A549 (cell line): ENCODE measurements at regions not wholly inside any gene's neighbourhood (a gene's known extent, or its start where the extent isn't known, plus 50 kb on each side); places are given as distances from the start of the nearest gene placed in this dataset.

Source experiments
- ATAC-seq, 2 experiments: fragments of 200-7000 bp in 1 of 2; fragments of >200 bp in 1 of 2; cut with Nextera tagmentation in 1 of 2; cut with Tn5 transposase in 1 of 2; 3 replicates each; pipeline versions ENCODE4 v1.8.0 to v1.9.1; 2018 to 2020; ENCODE audit warnings: mild to moderate bottlenecking in 1 of 2, moderate library complexity in 1 of 2
- CTCF ChIA-PET: fragments of 300-600 bp; sonication (Branson Sonifier 250); formaldehyde crosslinking; extraction: SDS; loops from one replicate; lab custom pipeline; 2021; ENCODE audit warnings: antibody characterized with exemption, inconsistent platforms; lab: Yijun Ruan, JAX
- POLR2A ChIA-PET: fragments of 350-600 bp; formaldehyde crosslinking; extraction: SDS; loops from one replicate; lab custom pipeline; 2021; ENCODE audit warnings: antibody characterized with exemption, inconsistent platforms; lab: Yijun Ruan, JAX
- DNase-seq, 2 experiments: peaks; one replicate each; pipeline versions ENCODE4 v3.0.0 to v3.0.0-alpha.2; 2011 to 2016; ENCODE audit warnings: low read depth in 1 of 2, low spot score in 1 of 2
- FAIRE-seq: peaks from 2 replicates; lab custom pipeline; 2011; peaks lifted over from hg19 to GRCh38; lab: Jason Lieb, UNC
- H3K27ac ChIP-seq, 2 experiments: fragments of >200 bp; sonication (Bioruptor Twin); formaldehyde crosslinking; 3 replicates each; pipeline ENCODE4 v1.5.1; 2016 to 2017
- H3K4me1 ChIP-seq: fragments of >200 bp; sonication (Bioruptor Twin); formaldehyde crosslinking; 3 replicates; pipeline ENCODE4 v1.6.1; 2016
- H3K4me2 ChIP-seq: fragments of >200 bp; sonication (Bioruptor Twin); formaldehyde crosslinking; 3 replicates; pipeline ENCODE4 v1.6.1; 2016
- H3K4me3 ChIP-seq: fragments of >200 bp; sonication (Bioruptor Twin); formaldehyde crosslinking; 3 replicates; pipeline ENCODE4 v1.5.1; 2016
- H3K9me3 ChIP-seq: fragments of >200 bp; sonication (Bioruptor Twin); formaldehyde crosslinking; 3 replicates; pipeline ENCODE4 v1.6.1; 2016
- BHLHE40 ChIP-seq: IDR thresholded peaks from 2 replicates; pipeline ENCODE4 v1.6.1; 2012; ENCODE audit warnings: low read depth, low read length, inconsistent platforms
- EHMT2 ChIP-seq: fragments of 200-600 bp; sonication (generic); IDR thresholded peaks from 2 replicates; pipeline ENCODE4 v1.6.1; 2016; ENCODE audit warnings: antibody characterized with exemption, low read depth, mild to moderate bottlenecking, moderate library complexity
- GATA3 ChIP-seq: IDR thresholded peaks from 2 replicates; pipeline ENCODE4 v1.6.1; 2012; ENCODE audit warnings: borderline replicate concordance
- HOXB13 ChIP-seq: fragments of 250-450 bp; sonication (Bioruptor Pico); IDR thresholded peaks from 2 replicates; pipeline ENCODE4 v1.5.0; 2020; ENCODE audit warnings: low read depth, mild to moderate bottlenecking, moderate library complexity
- JUNB ChIP-seq: fragments of >200 bp; sonication (Bioruptor Twin); formaldehyde crosslinking; IDR thresholded peaks from 2 replicates; pipeline ENCODE4 v1.6.1; 2016
- KDM1A ChIP-seq: fragments of 200-600 bp; sonication (generic); IDR thresholded peaks from 2 replicates; pipeline ENCODE4 v1.6.1; 2016; ENCODE audit warnings: low read depth, mild to moderate bottlenecking
- MAFK ChIP-seq: fragments of 450-650 bp; IDR thresholded peaks from 2 replicates; pipeline ENCODE4 v1.6.1; 2014; ENCODE audit not compliant: partially characterized antibody
- RAD21 ChIP-seq, 2 experiments: fragments of >200 bp in 1 of 2; sonication (Bioruptor Twin) in 1 of 2; formaldehyde crosslinking in 1 of 2; IDR thresholded peaks in 1 of 2; conservative IDR thresholded peaks in 1 of 2; 2 replicates in 1 of 2; 3 replicates in 1 of 2; pipeline ENCODE4 v1.6.1; 2012 to 2018; ENCODE audit warnings: inconsistent platforms in 1 of 2
- RCOR1 ChIP-seq: fragments of 150-350 bp; IDR thresholded peaks from 2 replicates; pipeline ENCODE4 v1.6.1; 2014; ENCODE audit warnings: antibody characterized with exemption, low read length, low read depth
- RNF2 ChIP-seq: fragments of 200-600 bp; sonication (generic); IDR thresholded peaks from 2 replicates; pipeline ENCODE4 v1.6.1; 2016; ENCODE audit warnings: low read depth, mild to moderate bottlenecking, antibody characterized with exemption, moderate library complexity, borderline replicate concordance
- SREBF2 ChIP-seq: fragments of 450-650 bp; IDR thresholded peaks from 2 replicates; pipeline ENCODE4 v1.6.1; 2014; ENCODE audit warnings: mild to moderate bottlenecking, moderate library complexity
- ZFP36 ChIP-seq: fragments of 450-650 bp; IDR thresholded peaks from 2 replicates; pipeline ENCODE4 v1.6.1; 2014; ENCODE audit warnings: borderline replicate concordance; ENCODE audit not compliant: partially characterized antibody
- ZSCAN20 ChIP-seq: fragments of 250-450 bp; sonication (Bioruptor Pico); IDR thresholded peaks from 2 replicates; pipeline ENCODE4 v1.8.0; 2022; ENCODE audit warnings: mild to moderate bottlenecking, moderate library complexity
- WGBS: methylation state at CpG from one replicate; pipeline ENCODE4 v1.1.6; 2017; ENCODE audit errors: missing lambda C conversion rate; 5-methylcytosine and 5-hydroxymethylcytosine counted together
- TF ChIP-seq, protein P1 (sequence below): fragments of 250-450 bp; sonication (Bioruptor Pico); IDR thresholded peaks from 2 replicates; pipeline ENCODE4 v1.5.0; 2021; ENCODE audit warnings: mild to moderate bottlenecking, moderate library complexity, borderline replicate concordance
- TF ChIP-seq, protein P2 (sequence below): fragments of 200-600 bp; sonication (generic); IDR thresholded peaks from 2 replicates; pipeline ENCODE4 v1.6.1; 2016; ENCODE audit warnings: antibody characterized with exemption, mild to moderate bottlenecking, moderate library complexity
- TF ChIP-seq, protein P3 (sequence below): IDR thresholded peaks from 2 replicates; pipeline ENCODE4 v1.6.1; 2012
- TF ChIP-seq, protein P4 (sequence below): fragments of >200 bp; sonication (Bioruptor Twin); formaldehyde crosslinking; IDR thresholded peaks from 3 replicates; pipeline ENCODE4 v1.6.1; 2016
- TF ChIP-seq, protein P5 (sequence below): fragments of 150-350 bp; IDR thresholded peaks from 2 replicates; pipeline ENCODE4 v1.6.1; 2014; ENCODE audit warnings: low read depth, mild to moderate bottlenecking, low read length
- TF ChIP-seq, protein P6 (sequence below): fragments of 450-650 bp; IDR thresholded peaks from 2 replicates; pipeline ENCODE4 v1.6.1; 2014; ENCODE audit warnings: antibody characterized with exemption

DNA sequence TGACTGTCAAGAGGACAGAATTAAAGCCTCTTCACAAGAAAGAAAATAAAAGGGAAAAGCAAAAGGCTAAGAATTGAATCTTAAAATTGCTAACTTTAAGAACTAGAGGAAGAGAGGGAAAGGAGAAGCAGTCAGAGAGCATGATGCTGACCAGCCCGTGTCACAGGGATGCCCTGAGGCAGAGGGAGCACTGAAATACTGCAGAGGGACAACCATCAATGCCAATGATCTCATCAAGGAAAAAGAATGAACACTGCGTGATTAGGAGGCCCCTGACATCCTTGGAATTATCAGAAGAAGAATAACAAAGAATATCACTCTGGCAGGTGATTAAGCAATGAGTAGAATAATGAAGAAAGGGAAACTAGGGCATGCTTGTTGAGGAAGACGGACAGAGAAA is 252.2 kb upstream of the GRIP1 start:
- POLR2A ChIA-PET: no interaction called here
- Histone ChIP-seq H3K27ac (no peak overlapping the region), H3K9me3 (no peaks in the 10 kb centered on the region), H3K4me2 (no peak overlapping the region), H3K4me3 (no peak overlapping the region), H3K4me1 (no peaks in the 10 kb centered on the region)
- DNase-seq (no peak), FAIRE-seq (no peak), ATAC-seq (no peak)
- CTCF ChIA-PET: no interaction called here
- WGBS: 53% methylated on average over 3 of the region's 3 CpGs
- TF ChIP-seq ZFP36 (no peak), RNF2 (no peak), RCOR1 (no peak), JUNB (no peak), RAD21 (conservative IDR thresholded peaks at IDR 0.05 in 1 of 2, IDR thresholded peaks at IDR 0.05 in 1 of 2) (no peak), GATA3 (no peak), EHMT2 (no peak)
- TF ChIP-seq, protein P1, sequence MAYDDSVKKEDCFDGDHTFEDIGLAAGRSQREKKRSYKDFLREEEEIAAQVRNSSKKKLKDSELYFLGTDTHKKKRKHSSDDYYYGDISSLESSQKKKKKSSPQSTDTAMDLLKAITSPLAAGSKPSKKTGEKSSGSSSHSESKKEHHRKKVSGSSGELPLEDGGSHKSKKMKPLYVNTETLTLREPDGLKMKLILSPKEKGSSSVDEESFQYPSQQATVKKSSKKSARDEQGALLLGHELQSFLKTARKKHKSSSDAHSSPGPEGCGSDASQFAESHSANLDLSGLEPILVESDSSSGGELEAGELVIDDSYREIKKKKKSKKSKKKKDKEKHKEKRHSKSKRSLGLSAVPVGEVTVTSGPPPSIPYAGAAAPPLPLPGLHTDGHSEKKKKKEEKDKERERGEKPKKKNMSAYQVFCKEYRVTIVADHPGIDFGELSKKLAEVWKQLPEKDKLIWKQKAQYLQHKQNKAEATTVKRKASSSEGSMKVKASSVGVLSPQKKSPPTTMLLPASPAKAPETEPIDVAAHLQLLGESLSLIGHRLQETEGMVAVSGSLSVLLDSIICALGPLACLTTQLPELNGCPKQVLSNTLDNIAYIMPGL: no peak
- TF ChIP-seq, protein P2, sequence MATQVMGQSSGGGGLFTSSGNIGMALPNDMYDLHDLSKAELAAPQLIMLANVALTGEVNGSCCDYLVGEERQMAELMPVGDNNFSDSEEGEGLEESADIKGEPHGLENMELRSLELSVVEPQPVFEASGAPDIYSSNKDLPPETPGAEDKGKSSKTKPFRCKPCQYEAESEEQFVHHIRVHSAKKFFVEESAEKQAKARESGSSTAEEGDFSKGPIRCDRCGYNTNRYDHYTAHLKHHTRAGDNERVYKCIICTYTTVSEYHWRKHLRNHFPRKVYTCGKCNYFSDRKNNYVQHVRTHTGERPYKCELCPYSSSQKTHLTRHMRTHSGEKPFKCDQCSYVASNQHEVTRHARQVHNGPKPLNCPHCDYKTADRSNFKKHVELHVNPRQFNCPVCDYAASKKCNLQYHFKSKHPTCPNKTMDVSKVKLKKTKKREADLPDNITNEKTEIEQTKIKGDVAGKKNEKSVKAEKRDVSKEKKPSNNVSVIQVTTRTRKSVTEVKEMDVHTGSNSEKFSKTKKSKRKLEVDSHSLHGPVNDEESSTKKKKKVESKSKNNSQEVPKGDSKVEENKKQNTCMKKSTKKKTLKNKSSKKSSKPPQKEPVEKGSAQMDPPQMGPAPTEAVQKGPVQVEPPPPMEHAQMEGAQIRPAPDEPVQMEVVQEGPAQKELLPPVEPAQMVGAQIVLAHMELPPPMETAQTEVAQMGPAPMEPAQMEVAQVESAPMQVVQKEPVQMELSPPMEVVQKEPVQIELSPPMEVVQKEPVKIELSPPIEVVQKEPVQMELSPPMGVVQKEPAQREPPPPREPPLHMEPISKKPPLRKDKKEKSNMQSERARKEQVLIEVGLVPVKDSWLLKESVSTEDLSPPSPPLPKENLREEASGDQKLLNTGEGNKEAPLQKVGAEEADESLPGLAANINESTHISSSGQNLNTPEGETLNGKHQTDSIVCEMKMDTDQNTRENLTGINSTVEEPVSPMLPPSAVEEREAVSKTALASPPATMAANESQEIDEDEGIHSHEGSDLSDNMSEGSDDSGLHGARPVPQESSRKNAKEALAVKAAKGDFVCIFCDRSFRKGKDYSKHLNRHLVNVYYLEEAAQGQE: no peak
- TF ChIP-seq, protein P3, sequence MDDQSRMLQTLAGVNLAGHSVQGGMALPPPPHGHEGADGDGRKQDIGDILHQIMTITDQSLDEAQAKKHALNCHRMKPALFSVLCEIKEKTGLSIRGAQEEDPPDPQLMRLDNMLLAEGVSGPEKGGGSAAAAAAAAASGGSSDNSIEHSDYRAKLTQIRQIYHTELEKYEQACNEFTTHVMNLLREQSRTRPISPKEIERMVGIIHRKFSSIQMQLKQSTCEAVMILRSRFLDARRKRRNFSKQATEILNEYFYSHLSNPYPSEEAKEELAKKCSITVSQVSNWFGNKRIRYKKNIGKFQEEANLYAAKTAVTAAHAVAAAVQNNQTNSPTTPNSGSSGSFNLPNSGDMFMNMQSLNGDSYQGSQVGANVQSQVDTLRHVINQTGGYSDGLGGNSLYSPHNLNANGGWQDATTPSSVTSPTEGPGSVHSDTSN: no peak
- TF ChIP-seq, all 56 proteins: peak for 0

DNA sequence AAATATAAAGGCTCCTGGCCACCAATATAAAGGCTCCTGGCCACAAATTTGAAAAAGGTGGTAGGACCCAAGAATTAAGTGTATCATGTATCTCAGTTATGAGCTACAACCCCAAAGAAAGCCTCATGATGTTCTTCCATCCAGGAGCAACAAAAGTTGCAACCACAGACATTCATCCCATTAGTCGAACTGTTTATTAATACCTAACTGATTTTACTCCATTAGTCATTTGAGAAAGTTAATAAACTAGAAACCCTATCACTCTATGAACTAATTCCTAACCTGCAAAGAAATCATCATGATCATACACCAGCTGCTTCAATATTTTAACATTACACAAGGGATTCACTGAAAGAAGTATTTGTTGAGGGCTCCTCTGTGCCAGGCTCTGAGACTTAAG is 253.2 kb upstream of the GRIP1 start:
- Histone ChIP-seq H3K4me2 (no peak overlapping the region), H3K9me3 (no peaks in the 10 kb centered on the region), H3K27ac (no peak overlapping the region), H3K4me1 (no peaks in the 10 kb centered on the region), H3K4me3 (no peak overlapping the region)
- ChIA-PET POLR2A (no interaction called here), CTCF (no interaction called here)
- TF ChIP-seq, protein P4, sequence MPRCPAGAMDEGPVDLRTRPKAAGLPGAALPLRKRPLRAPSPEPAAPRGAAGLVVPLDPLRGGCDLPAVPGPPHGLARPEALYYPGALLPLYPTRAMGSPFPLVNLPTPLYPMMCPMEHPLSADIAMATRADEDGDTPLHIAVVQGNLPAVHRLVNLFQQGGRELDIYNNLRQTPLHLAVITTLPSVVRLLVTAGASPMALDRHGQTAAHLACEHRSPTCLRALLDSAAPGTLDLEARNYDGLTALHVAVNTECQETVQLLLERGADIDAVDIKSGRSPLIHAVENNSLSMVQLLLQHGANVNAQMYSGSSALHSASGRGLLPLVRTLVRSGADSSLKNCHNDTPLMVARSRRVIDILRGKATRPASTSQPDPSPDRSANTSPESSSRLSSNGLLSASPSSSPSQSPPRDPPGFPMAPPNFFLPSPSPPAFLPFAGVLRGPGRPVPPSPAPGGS: no peak
- no peak for TF ChIP-seq BHLHE40
- no peak for TF ChIP-seq KDM1A
- no peak for TF ChIP-seq MAFK
- no peak for TF ChIP-seq SREBF2
- TF ChIP-seq, protein P5, sequence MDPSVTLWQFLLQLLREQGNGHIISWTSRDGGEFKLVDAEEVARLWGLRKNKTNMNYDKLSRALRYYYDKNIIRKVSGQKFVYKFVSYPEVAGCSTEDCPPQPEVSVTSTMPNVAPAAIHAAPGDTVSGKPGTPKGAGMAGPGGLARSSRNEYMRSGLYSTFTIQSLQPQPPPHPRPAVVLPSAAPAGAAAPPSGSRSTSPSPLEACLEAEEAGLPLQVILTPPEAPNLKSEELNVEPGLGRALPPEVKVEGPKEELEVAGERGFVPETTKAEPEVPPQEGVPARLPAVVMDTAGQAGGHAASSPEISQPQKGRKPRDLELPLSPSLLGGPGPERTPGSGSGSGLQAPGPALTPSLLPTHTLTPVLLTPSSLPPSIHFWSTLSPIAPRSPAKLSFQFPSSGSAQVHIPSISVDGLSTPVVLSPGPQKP: no peak
- TF ChIP-seq, protein P6, sequence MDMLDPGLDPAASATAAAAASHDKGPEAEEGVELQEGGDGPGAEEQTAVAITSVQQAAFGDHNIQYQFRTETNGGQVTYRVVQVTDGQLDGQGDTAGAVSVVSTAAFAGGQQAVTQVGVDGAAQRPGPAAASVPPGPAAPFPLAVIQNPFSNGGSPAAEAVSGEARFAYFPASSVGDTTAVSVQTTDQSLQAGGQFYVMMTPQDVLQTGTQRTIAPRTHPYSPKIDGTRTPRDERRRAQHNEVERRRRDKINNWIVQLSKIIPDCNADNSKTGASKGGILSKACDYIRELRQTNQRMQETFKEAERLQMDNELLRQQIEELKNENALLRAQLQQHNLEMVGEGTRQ: no peak
- TF ChIP-seq HOXB13 (CRISPR knock-in tag): no peak
- no peak for TF ChIP-seq ZSCAN20
- TF ChIP-seq RAD21 (conservative IDR thresholded peaks at IDR 0.05 in 1 of 2, IDR thresholded peaks at IDR 0.05 in 1 of 2): no peak
- ATAC-seq (no peak), DNase-seq (no peak), FAIRE-seq (no peak)
- WGBS: 11% methylated on average over 1 of the region's 1 CpG
